HepG2 (cell line): ENCODE measurements at regions not wholly inside any gene's neighbourhood (a gene's known extent, or its start where the extent isn't known, plus 50 kb on each side); places are given as distances from the start of the nearest gene placed in this dataset.

Source experiments
- BCL3 ChIP-seq: sonication (generic); formaldehyde crosslinking; IDR thresholded peaks from 2 replicates; pipeline ENCODE4 v1.5.1; 2020; ENCODE audit warnings: mild to moderate bottlenecking, missing genetic modification reagents, moderate library complexity
- CTCF ChIP-seq: sonication (generic); formaldehyde crosslinking; IDR thresholded peaks from 2 replicates; pipeline ENCODE4 v1.5.0; 2020; ENCODE audit warnings: mild to moderate bottlenecking, missing genetic modification reagents, moderate library complexity
- GABPB1 ChIP-seq: IDR thresholded peaks from 2 replicates; pipeline ENCODE4 v1.6.1; 2016; ENCODE audit warnings: mild to moderate bottlenecking, missing genetic modification reagents, moderate library complexity, missing compliant biosample characterization
- HNF4G ChIP-seq, 2 experiments: sonication (generic) in 1 of 2; formaldehyde crosslinking in 1 of 2; IDR thresholded peaks; 2 replicates each; pipeline versions ENCODE4 v1.4.0 to v1.6.1; 2011 to 2020; ENCODE audit warnings: borderline replicate concordance in 2 of 2, low read depth in 2 of 2, mild to moderate bottlenecking in 2 of 2, low read length in 1 of 2, missing genetic modification reagents in 1 of 2, moderate library complexity in 1 of 2
- RXRB ChIP-seq: IDR thresholded peaks from 2 replicates; pipeline ENCODE4 v1.6.1; 2016; ENCODE audit warnings: borderline replicate concordance, missing genetic modification reagents, missing compliant biosample characterization
- SP1 ChIP-seq, 2 experiments: fragments of 450-650 bp in 1 of 2; sonication (generic) in 1 of 2; formaldehyde crosslinking in 1 of 2; IDR thresholded peaks; 2 replicates each; pipeline versions ENCODE4 v1.4.0 to v1.6.1; 2016 to 2020; ENCODE audit warnings: missing genetic modification reagents in 1 of 2
- SP2 ChIP-seq: sonication (generic); formaldehyde crosslinking; IDR thresholded peaks from 2 replicates; pipeline ENCODE4 v1.5.1; 2020; ENCODE audit warnings: mild to moderate bottlenecking, missing genetic modification reagents
- ZNF124 ChIP-seq: sonication (generic); formaldehyde crosslinking; IDR thresholded peaks from 2 replicates; pipeline ENCODE4 v1.4.0; 2020; ENCODE audit warnings: missing genetic modification reagents

- no peak for TF ChIP-seq ZNF124 (CRISPR knock-in tag)
- no peak for TF ChIP-seq SP2 (CRISPR knock-in tag)
- TF ChIP-seq RXRB (CRISPR knock-in tag), result no peak
- TF ChIP-seq CTCF (CRISPR knock-in tag), result no peak
- TF ChIP-seq SP1 (IDR thresholded peaks at IDR 0.05), result no peak
- no peak for TF ChIP-seq SP1 (CRISPR knock-in tag; IDR thresholded peaks at IDR 0.05)
- TF ChIP-seq HNF4G (IDR thresholded peaks at IDR 0.05; ENCODE audit: borderline replicate concordance, low read depth, low read length), result no peak
- no peak for TF ChIP-seq HNF4G (CRISPR knock-in tag; IDR thresholded peaks at IDR 0.05; ENCODE audit: borderline replicate concordance, low read depth)
- no peak for TF ChIP-seq BCL3 (CRISPR knock-in tag)
- TF ChIP-seq GABPB1 (CRISPR knock-in tag), result no peak
Measured at GRCh38 chr2:150046211-150046610, 441.3 kb downstream of the RND3 start.
